ENCODE measurements at regions not wholly inside any gene's neighbourhood (a gene's known extent, or its start where the extent isn't known, plus 50 kb on each side); places are given as distances from the start of the nearest gene placed in this dataset.

GRCh38 chr7:98483276-98483963, 82.5 kb upstream of the BAIAP2L1 start:
- WGBS, 2 donors: 79 to 84% methylated on average over 12 of the region's 12 CpGs
- H3K4me3 ChIP-seq (ENCODE audit: low read depth, poor library complexity, severe bottlenecking): no peak overlapping the region
- intact Hi-C loops (cut with DNase I; ENCODE audit: low total_unique reads): no loop called here
- no peak for DNase-seq (ENCODE audit: low spot score in 2 of 2)
- TF ChIP-seq CTCF (IDR thresholded peaks at IDR 0.05) (no peak), POLR2A (IDR thresholded peaks at IDR 0.05) (no peak)

- H3K4me3 ChIP-seq (ENCODE audit: low read depth, poor library complexity, severe bottlenecking): no peak overlapping the region
- no peak for DNase-seq (ENCODE audit: low spot score in 2 of 2)
- intact Hi-C loops (cut with DNase I; ENCODE audit: low total_unique reads): no loop called here
- WGBS, 2 donors: 80 to 92% methylated on average over 5 of the region's 5 CpGs
- no peak for TF ChIP-seq CTCF (IDR thresholded peaks at IDR 0.05)
These were observed 78.4 kb upstream of the BAIAP2L1 start for GRCh38 chr7:98479318-98479717.

- WGBS, 2 donors: 62 to 64% methylated on average over 3 of the region's 3 CpGs
- DNase-seq (ENCODE audit: low spot score in 2 of 2): no peak
- no peak overlapping the region for H3K4me3 ChIP-seq (ENCODE audit: low read depth, poor library complexity, severe bottlenecking)
- TF ChIP-seq CTCF (IDR thresholded peaks at IDR 0.05) (no peak), POLR2A (IDR thresholded peaks at IDR 0.05) (no peak)
- intact Hi-C loops (cut with DNase I; ENCODE audit: low total_unique reads): no loop called here
These were observed 74.5 kb upstream of the BAIAP2L1 start for GRCh38 chr7:98475352-98475751.

GRCh38 chr7:98474558-98474957, 73.7 kb upstream of the BAIAP2L1 start:
- WGBS, 2 donors: 66 to 80% methylated on average over 7 of the region's 7 CpGs
- intact Hi-C loops (cut with DNase I; ENCODE audit: low total_unique reads): no loop called here

GRCh38 chr7:98472521-98472954, 71.6 kb upstream of the BAIAP2L1 start:
- 49 to 56% methylated on average over 11 of the region's 11 CpGs for WGBS, 2 donors

More at GRCh38 chr7:98474558-98474957, 73.7 kb upstream of the BAIAP2L1 start:
- no peak for DNase-seq (ENCODE audit: low spot score in 2 of 2)
- TF ChIP-seq CTCF (IDR thresholded peaks at IDR 0.05): no peak
- TF ChIP-seq POLR2A (IDR thresholded peaks at IDR 0.05): no peak
- H3K4me3 ChIP-seq (ENCODE audit: low read depth, poor library complexity, severe bottlenecking): no peak overlapping the region

More at GRCh38 chr7:98472521-98472954, 71.6 kb upstream of the BAIAP2L1 start:
- DNase-seq (ENCODE audit: low spot score in 2 of 2): no peak
- TF ChIP-seq CTCF (IDR thresholded peaks at IDR 0.05) (no peak), POLR2A (IDR thresholded peaks at IDR 0.05) (no peak)
- no peak overlapping the region for H3K4me3 ChIP-seq (ENCODE audit: low read depth, poor library complexity, severe bottlenecking)
- intact Hi-C loops (cut with DNase I; ENCODE audit: low total_unique reads): no loop called here

Data from lower leg skin (tissue), 4 donors.